Stomach (tissue), 8 donors: ENCODE measurements at regions not wholly inside any gene's neighbourhood (a gene's known extent, or its start where the extent isn't known, plus 50 kb on each side); places are given as distances from the start of the nearest gene placed in this dataset.

Source experiments
- DNase-seq, 2 donors: peaks; one replicate each; pipeline versions ENCODE4 v3.0.0 to v3.0.0-alpha.2; 2013 to 2019
- H3K27ac ChIP-seq, 5 donors: fragments of 200-600 bp in 4 of 5; sonication (generic) in 4 of 5; one replicate each; pipeline ENCODE4 v1.5.1; 2013 to 2019; ENCODE audit warnings: mild to moderate bottlenecking in 1 of 5, moderate library complexity in 1 of 5
- H3K27me3 ChIP-seq, 3 donors: fragments of 200-600 bp; sonication (generic); one replicate each; pipeline ENCODE4 v1.5.1; 2017 to 2019; ENCODE audit warnings: mixed run types in 1 of 3
- H3K36me3 ChIP-seq, 4 donors: fragments of 200-600 bp; sonication (generic); 1 replicate in 3 of 4; 2 replicates in 1 of 4; pipeline ENCODE4 v1.5.1; 2016 to 2019
- H3K4me1 ChIP-seq, 4 donors: fragments of 200-600 bp; sonication (generic); one replicate each; pipeline ENCODE4 v1.5.1; 2016 to 2019
- H3K4me3 ChIP-seq, 4 donors: fragments of 200-600 bp; sonication (generic) in 3 of 4; one replicate each; pipeline ENCODE4 v1.5.1; 2016 to 2019; ENCODE audit warnings: mild to moderate bottlenecking in 1 of 4
- H3K9me3 ChIP-seq, 4 donors: fragments of 200-600 bp; sonication (generic); one replicate each; pipeline ENCODE4 v1.5.1; 2016 to 2019
- CTCF ChIP-seq, 7 experiments: fragments of 450-650 bp in 4 of 7; fragments of 200-600 bp in 3 of 7; sonication (generic) in 3 of 7; IDR thresholded peaks; one replicate each; pipeline ENCODE4 v1.5.1; 2016 to 2019; ENCODE audit warnings: antibody characterized with exemption in 7 of 7, control low read depth in 2 of 7, mild to moderate bottlenecking in 1 of 7
- EP300 ChIP-seq: sonication (generic); formaldehyde crosslinking; IDR thresholded peaks from one replicate; pipeline ENCODE4 v1.6.1; 2017; ENCODE audit warnings: antibody characterized with exemption
- POLR2A ChIP-seq, 4 donors: fragments of 450-650 bp; IDR thresholded peaks; one replicate each; pipeline ENCODE4 v1.6.1; 2016; ENCODE audit warnings: antibody characterized with exemption in 4 of 4, control low read depth in 2 of 4, mild to moderate bottlenecking in 1 of 4, moderate library complexity in 1 of 4
- POLR2AphosphoS5 ChIP-seq, 3 donors: sonication (generic); formaldehyde crosslinking; IDR thresholded peaks; one replicate each; pipeline ENCODE4 v1.6.1; 2016; ENCODE audit warnings: antibody characterized with exemption in 3 of 3
- WGBS, 5 donors: extraction: QIAGEN DNeasy Blood & Tissue Kit in 3 of 5; methylation state at CpG; one replicate each; pipeline versions ENCODE4 v1.1.5 to v1.1.7; 2013 to 2018; 5-methylcytosine and 5-hydroxymethylcytosine counted together
- intact Hi-C: fragments of 100-400 bp; cut with DNase I; formaldehyde crosslinking; loops from one replicate; pipeline ENCODE4 v1.15.1; 2023; ENCODE audit warnings: low total_unique reads
- donor health status: healthy with polysubstance abuse.
- donor health status: Bipolar disorder and iron deficiency.
- donor health status: healthy.

- WGBS, 5 donors: 55 to 70% (median 62%) methylated on average over 2 of the region's 2 CpGs
- Histone ChIP-seq H3K9me3 (peaks cover 0 to 1% (median 0%) of the 10 kb centered on the region in 4 donors), H3K36me3 (no peaks in the 10 kb centered on the region), H3K4me3 (no peak overlapping the region), H3K27ac (no peak overlapping the region), H3K4me1 (peaks cover 0 to 31% (median 14%) of the 10 kb centered on the region in 4 donors), H3K27me3 (no peaks in the 10 kb centered on the region)
- intact Hi-C loops: no loop called here
- DNase-seq: no peak
- TF ChIP-seq CTCF (IDR thresholded peaks at IDR 0.05): no peak
- no peak for TF ChIP-seq EP300
- TF ChIP-seq POLR2A (IDR thresholded peaks at IDR 0.05): no peak
- no peak for TF ChIP-seq POLR2AphosphoS5 (IDR thresholded peaks at IDR 0.05)
Measured at GRCh38 chr16:52070341-52071057, 476.4 kb downstream of the TOX3 start.

DNA sequence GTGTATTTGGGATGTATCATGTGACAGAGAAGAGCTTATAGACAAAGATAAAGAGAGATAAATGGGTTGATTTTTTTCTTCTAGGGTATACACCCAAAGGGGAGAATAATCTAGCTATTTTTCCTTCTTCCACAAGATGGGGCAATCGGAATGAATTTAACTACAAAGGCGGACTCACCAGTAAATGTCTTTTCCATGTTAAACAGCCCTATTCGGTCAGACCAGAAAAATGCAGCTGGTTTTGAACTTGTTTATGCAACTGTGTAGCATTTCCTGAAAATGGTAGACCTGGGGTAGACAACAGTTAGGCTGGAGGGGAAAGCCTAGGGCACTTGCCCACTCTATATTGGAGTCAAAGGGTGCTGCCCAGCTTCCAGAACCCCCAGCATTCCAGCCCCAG is 477.1 kb downstream of the TOX3 start:
- no peaks in the 10 kb centered on the region for H3K27me3 ChIP-seq
- intact Hi-C loops: no loop called here
- no peaks in the 10 kb centered on the region for H3K36me3 ChIP-seq
- 12 to 25% (median 18%) methylated on average over 3 of the region's 3 CpGs for WGBS, 5 donors
- peaks cover 0 to 31% (median 14%) of the 10 kb centered on the region in 4 donors for H3K4me1 ChIP-seq
- TF ChIP-seq POLR2AphosphoS5 (IDR thresholded peaks at IDR 0.05) (no peak), CTCF (IDR thresholded peaks at IDR 0.05) (peak in 4 of 7 experiments; percentile 20 to 56 (median 35))
- H3K9me3 ChIP-seq: peaks cover 0 to 7% (median 2%) of the 10 kb centered on the region in 4 donors
- peak overlapping the region in 1 of 5 donors; percentile 31 for H3K27ac ChIP-seq
- no peak overlapping the region for H3K4me3 ChIP-seq
- peak in 1 of 2 donors; percentile 77 for DNase-seq

GRCh38 chr16:52068447-52069074 is 478.4 kb downstream of the TOX3 start:
- no peak overlapping the region for H3K4me3 ChIP-seq
- 8 to 21% (median 9%) methylated on average over 8 of the region's 8 CpGs for WGBS, 5 donors
- intact Hi-C loops: no loop called here
- peaks cover 0 to 31% (median 14%) of the 10 kb centered on the region in 4 donors for H3K4me1 ChIP-seq
- peak; percentile 35 to 86 for DNase-seq
- H3K36me3 ChIP-seq: no peaks in the 10 kb centered on the region
- H3K9me3 ChIP-seq: peaks cover 0 to 10% (median 2%) of the 10 kb centered on the region in 4 donors
- no peaks in the 10 kb centered on the region for H3K27me3 ChIP-seq
- H3K27ac ChIP-seq: peak overlapping the region in 4 of 5 donors; percentile 15 to 44 (median 27)
- peak in 4 of 7 experiments; percentile 17 to 69 (median 36) for TF ChIP-seq CTCF (IDR thresholded peaks at IDR 0.05)
- peak in 1 of 3 donors; percentile 55 for TF ChIP-seq POLR2AphosphoS5 (IDR thresholded peaks at IDR 0.05)
- TF ChIP-seq EP300: no peak

DNA sequence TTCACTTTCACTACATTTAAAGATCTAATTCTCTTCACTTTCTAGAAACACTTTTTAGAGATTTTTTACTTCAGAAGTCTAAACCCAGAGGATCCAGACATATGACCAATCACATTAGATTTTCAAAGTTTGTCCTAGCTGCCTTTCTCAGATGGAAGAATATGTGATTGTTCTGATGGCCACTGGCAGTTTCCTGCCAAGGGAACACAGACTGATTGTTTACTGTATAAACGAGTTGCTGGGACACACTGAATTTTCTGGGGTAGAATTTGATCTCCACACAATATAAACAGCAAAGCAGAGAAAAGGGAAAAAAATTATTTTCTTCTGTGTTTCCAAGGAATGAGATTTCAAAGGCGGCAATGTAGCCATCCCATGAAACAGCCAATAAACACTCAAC is 480.0 kb downstream of the TOX3 start:
- H3K36me3 ChIP-seq: no peaks in the 10 kb centered on the region
- H3K27ac ChIP-seq: no peak overlapping the region
- H3K4me3 ChIP-seq: no peak overlapping the region
- H3K27me3 ChIP-seq: no peaks in the 10 kb centered on the region
- peaks cover 0 to 31% (median 14%) of the 10 kb centered on the region in 4 donors for H3K4me1 ChIP-seq
- WGBS, 5 donors: 38 to 45% (median 40%) methylated on average over 2 of the region's 2 CpGs
- H3K9me3 ChIP-seq: peaks cover 0 to 10% (median 2%) of the 10 kb centered on the region in 4 donors
- intact Hi-C loops: no loop called here
- DNase-seq: no peak
- TF ChIP-seq EP300: no peak
- TF ChIP-seq POLR2A (IDR thresholded peaks at IDR 0.05): no peak

DNA sequence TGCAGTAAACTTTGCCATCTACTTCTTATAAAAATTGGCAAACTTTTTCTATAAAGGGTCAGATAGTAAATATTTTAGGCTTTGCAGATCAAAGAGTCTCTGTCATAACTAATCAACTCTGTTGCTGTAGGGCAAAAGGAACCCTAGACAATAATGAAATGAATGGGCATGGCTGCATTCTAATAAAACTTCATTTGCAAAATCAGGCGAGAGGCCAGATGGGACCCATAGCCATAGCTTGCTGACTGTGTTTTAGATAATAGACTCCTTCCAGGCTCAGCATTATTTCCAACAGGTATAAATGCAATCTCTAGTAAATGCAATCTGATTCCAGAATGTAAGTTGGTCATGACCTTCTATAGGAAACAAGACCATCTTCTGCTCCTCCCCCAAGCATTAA is 490.7 kb downstream of the TOX3 start:
- Histone ChIP-seq H3K4me1 (no peaks in the 10 kb centered on the region), H3K27me3 (no peaks in the 10 kb centered on the region), H3K27ac (no peak overlapping the region), H3K9me3 (no peaks in the 10 kb centered on the region), H3K4me3 (no peak overlapping the region), H3K36me3 (no peaks in the 10 kb centered on the region)
- intact Hi-C loops: no loop called here
- no peak for TF ChIP-seq POLR2A (IDR thresholded peaks at IDR 0.05)
- TF ChIP-seq EP300: no peak
- TF ChIP-seq CTCF (IDR thresholded peaks at IDR 0.05): no peak
- no peak for TF ChIP-seq POLR2AphosphoS5 (IDR thresholded peaks at IDR 0.05)
- WGBS, 5 donors: 89 to 100% (median 97%) methylated on average over 1 of the region's 1 CpG
- no peak for DNase-seq
